Stomach (tissue), 8 donors: ENCODE measurements at regions not wholly inside any gene's neighbourhood (a gene's known extent, or its start where the extent isn't known, plus 50 kb on each side); places are given as distances from the start of the nearest gene placed in this dataset.
"Not testable (repeated sequence)": the region's sequence is repeated elsewhere in the genome, so short reads cannot be mapped to it uniquely, and the experiment has no call there.

Experiments used
- DNase-seq, 2 donors: peaks; one replicate each; pipeline versions ENCODE4 v3.0.0 to v3.0.0-alpha.2; 2013 to 2019
- H3K27ac ChIP-seq, 5 donors: fragments of 200-600 bp in 4 of 5; sonication (generic) in 4 of 5; one replicate each; pipeline ENCODE4 v1.5.1; 2013 to 2019; ENCODE audit warnings: mild to moderate bottlenecking in 1 of 5, moderate library complexity in 1 of 5
- H3K27me3 ChIP-seq, 3 donors: fragments of 200-600 bp; sonication (generic); one replicate each; pipeline ENCODE4 v1.5.1; 2017 to 2019; ENCODE audit warnings: mixed run types in 1 of 3
- H3K36me3 ChIP-seq, 4 donors: fragments of 200-600 bp; sonication (generic); 1 replicate in 3 of 4; 2 replicates in 1 of 4; pipeline ENCODE4 v1.5.1; 2016 to 2019
- H3K4me1 ChIP-seq, 4 donors: fragments of 200-600 bp; sonication (generic); one replicate each; pipeline ENCODE4 v1.5.1; 2016 to 2019
- H3K4me3 ChIP-seq, 4 donors: fragments of 200-600 bp; sonication (generic) in 3 of 4; one replicate each; pipeline ENCODE4 v1.5.1; 2016 to 2019; ENCODE audit warnings: mild to moderate bottlenecking in 1 of 4
- H3K9me3 ChIP-seq, 4 donors: fragments of 200-600 bp; sonication (generic); one replicate each; pipeline ENCODE4 v1.5.1; 2016 to 2019
- CTCF ChIP-seq, 7 experiments: fragments of 450-650 bp in 4 of 7; fragments of 200-600 bp in 3 of 7; sonication (generic) in 3 of 7; IDR thresholded peaks; one replicate each; pipeline ENCODE4 v1.5.1; 2016 to 2019; ENCODE audit warnings: antibody characterized with exemption in 7 of 7, control low read depth in 2 of 7, mild to moderate bottlenecking in 1 of 7
- EP300 ChIP-seq: sonication (generic); formaldehyde crosslinking; IDR thresholded peaks from one replicate; pipeline ENCODE4 v1.6.1; 2017; ENCODE audit warnings: antibody characterized with exemption
- POLR2A ChIP-seq, 4 donors: fragments of 450-650 bp; IDR thresholded peaks; one replicate each; pipeline ENCODE4 v1.6.1; 2016; ENCODE audit warnings: antibody characterized with exemption in 4 of 4, control low read depth in 2 of 4, mild to moderate bottlenecking in 1 of 4, moderate library complexity in 1 of 4
- POLR2AphosphoS5 ChIP-seq, 3 donors: sonication (generic); formaldehyde crosslinking; IDR thresholded peaks; one replicate each; pipeline ENCODE4 v1.6.1; 2016; ENCODE audit warnings: antibody characterized with exemption in 3 of 3
- WGBS, 5 donors: extraction: QIAGEN DNeasy Blood & Tissue Kit in 3 of 5; methylation state at CpG; one replicate each; pipeline versions ENCODE4 v1.1.5 to v1.1.7; 2013 to 2018; 5-methylcytosine and 5-hydroxymethylcytosine counted together
- intact Hi-C: fragments of 100-400 bp; cut with DNase I; formaldehyde crosslinking; loops from one replicate; pipeline ENCODE4 v1.15.1; 2023; ENCODE audit warnings: low total_unique reads
- donor health status: healthy with polysubstance abuse.
- donor health status: Bipolar disorder and iron deficiency.
- donor health status: healthy.

- Histone ChIP-seq H3K36me3 (no peaks in the 10 kb centered on the region), H3K27me3 (no peaks in the 10 kb centered on the region), H3K27ac (no peak overlapping the region), H3K4me1 (no peaks in the 10 kb centered on the region), H3K9me3 (peaks cover 0 to 30% (median 23%) of the 10 kb centered on the region in 4 donors), H3K4me3 (no peak overlapping the region)
- DNase-seq, result no peak
- TF ChIP-seq POLR2A (IDR thresholded peaks at IDR 0.05), result no peak
- TF ChIP-seq EP300, result no peak
- no peak for TF ChIP-seq POLR2AphosphoS5 (IDR thresholded peaks at IDR 0.05)
- no peak for TF ChIP-seq CTCF (IDR thresholded peaks at IDR 0.05)
- intact Hi-C loops, result no loop called here
Measured at GRCh38 chr12:70008944-70009343, 183.9 kb downstream of the MYRFL start.

- DNase-seq, result no peak
- Histone ChIP-seq H3K27me3 (no peaks in the 10 kb centered on the region), H3K27ac (no peak overlapping the region), H3K4me3 (no peak overlapping the region), H3K9me3 (peaks cover 0 to 30% (median 23%) of the 10 kb centered on the region in 4 donors), H3K4me1 (no peaks in the 10 kb centered on the region), H3K36me3 (no peaks in the 10 kb centered on the region)
- WGBS, 5 donors, result 71 to 100% (median 94%) methylated on average over 1 of the region's 1 CpG
- TF ChIP-seq EP300 (no peak), CTCF (IDR thresholded peaks at IDR 0.05) (no peak), POLR2AphosphoS5 (IDR thresholded peaks at IDR 0.05) (no peak), POLR2A (IDR thresholded peaks at IDR 0.05) (no peak)
- intact Hi-C loops, result no loop called here
Measured at GRCh38 chr12:70011353-70011752, 186.3 kb downstream of the MYRFL start.

- H3K9me3 ChIP-seq, result peaks cover 0 to 23% (median 17%) of the 10 kb centered on the region in 4 donors
- H3K4me1 ChIP-seq, intact Hi-C loops, H3K36me3 ChIP-seq, H3K27me3 ChIP-seq, H3K27ac ChIP-seq, DNase-seq: not testable (repeated sequence)
- peak overlapping the region in 2 of 4 donors; percentile 8 to 22 for H3K4me3 ChIP-seq
- 42 to 71% (median 58%) methylated on average over 17 to 22 of the region's 23 CpGs for WGBS, 5 donors
Measured at GRCh38 chr12:70013016-70013415, 188.0 kb downstream of the MYRFL start.

- intact Hi-C loops, result no loop called here
- H3K9me3 ChIP-seq, result peaks cover 0 to 5% (median 2%) of the 10 kb centered on the region in 4 donors
- H3K27me3 ChIP-seq, result no peaks in the 10 kb centered on the region
- H3K4me3 ChIP-seq, result no peak overlapping the region
- H3K4me1 ChIP-seq, result no peaks in the 10 kb centered on the region
- no peak for DNase-seq
- no peaks in the 10 kb centered on the region for H3K36me3 ChIP-seq
- no peak overlapping the region for H3K27ac ChIP-seq
- WGBS, 5 donors, result 91 to 94% (median 92%) methylated on average over 15 of the region's 15 CpGs
- TF ChIP-seq EP300 (no peak), POLR2AphosphoS5 (IDR thresholded peaks at IDR 0.05) (no peak), POLR2A (IDR thresholded peaks at IDR 0.05) (no peak), CTCF (IDR thresholded peaks at IDR 0.05) (no peak)
Measured at GRCh38 chr12:70028515-70028914, 203.5 kb downstream of the MYRFL start.

- Histone ChIP-seq H3K27me3 (no peaks in the 10 kb centered on the region), H3K4me3 (no peak overlapping the region), H3K36me3 (no peaks in the 10 kb centered on the region), H3K4me1 (no peaks in the 10 kb centered on the region), H3K9me3 (peaks cover 0 to 5% (median 2%) of the 10 kb centered on the region in 4 donors), H3K27ac (no peak overlapping the region)
- TF ChIP-seq CTCF (IDR thresholded peaks at IDR 0.05) (no peak), POLR2A (IDR thresholded peaks at IDR 0.05) (no peak), EP300 (no peak), POLR2AphosphoS5 (IDR thresholded peaks at IDR 0.05) (no peak)
- 81 to 94% (median 90%) methylated on average over 3 of the region's 3 CpGs for WGBS, 5 donors
- no peak for DNase-seq
- intact Hi-C loops, result no loop called here
Measured at GRCh38 chr12:70028918-70029317, 203.9 kb downstream of the MYRFL start.
